KOPT-K1 (cell line): ENCODE measurements at regions not wholly inside any gene's neighbourhood (a gene's known extent, or its start where the extent isn't known, plus 50 kb on each side); places are given as distances from the start of the nearest gene placed in this dataset.

Experiments
- H3K27ac ChIP-seq: fragments of 200-600 bp; sonication (generic); 2 replicates; pipeline ENCODE4 v1.5.1; 2016; ENCODE audit warnings: antibody characterized with exemption, mild to moderate bottlenecking, low read depth, low read length; ENCODE audit not compliant: poor library complexity, severe bottlenecking
- H3K36me3 ChIP-seq: fragments of 200-600 bp; sonication (generic); 2 replicates; pipeline ENCODE4 v1.5.1; 2017; ENCODE audit warnings: antibody characterized with exemption, mild to moderate bottlenecking, low read length, moderate library complexity; ENCODE audit not compliant: insufficient read depth
- H3K9me3 ChIP-seq: fragments of 200-600 bp; sonication (generic); 2 replicates; pipeline ENCODE4 v1.5.1; 2017; ENCODE audit warnings: antibody characterized with exemption, low read length, mild to moderate bottlenecking; ENCODE audit not compliant: insufficient read depth, poor library complexity, severe bottlenecking

DNA sequence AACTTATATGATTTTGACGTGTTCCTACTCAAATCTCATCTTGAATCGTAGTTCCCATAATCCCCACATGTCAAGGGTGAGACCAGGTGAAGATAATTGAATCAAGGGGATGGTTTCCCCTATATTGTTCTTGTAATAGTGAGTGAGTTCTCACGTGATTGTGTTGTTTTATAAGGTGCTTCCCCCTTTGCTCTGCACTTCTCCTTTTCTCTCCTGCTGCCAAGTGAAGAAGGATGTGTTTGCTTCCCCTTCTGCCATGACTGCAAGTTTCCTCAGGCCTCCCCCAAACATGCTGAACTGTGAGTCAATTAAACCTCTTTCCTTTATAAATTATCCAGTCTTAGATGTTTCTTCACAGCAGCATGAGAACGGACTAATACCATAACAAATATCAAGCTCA, 83.2 kb downstream of the MANEA start:
- no peaks in the 10 kb centered on the region for H3K9me3 ChIP-seq
- H3K27ac ChIP-seq, result no peak overlapping the region
- no peaks in the 10 kb centered on the region for H3K36me3 ChIP-seq

DNA sequence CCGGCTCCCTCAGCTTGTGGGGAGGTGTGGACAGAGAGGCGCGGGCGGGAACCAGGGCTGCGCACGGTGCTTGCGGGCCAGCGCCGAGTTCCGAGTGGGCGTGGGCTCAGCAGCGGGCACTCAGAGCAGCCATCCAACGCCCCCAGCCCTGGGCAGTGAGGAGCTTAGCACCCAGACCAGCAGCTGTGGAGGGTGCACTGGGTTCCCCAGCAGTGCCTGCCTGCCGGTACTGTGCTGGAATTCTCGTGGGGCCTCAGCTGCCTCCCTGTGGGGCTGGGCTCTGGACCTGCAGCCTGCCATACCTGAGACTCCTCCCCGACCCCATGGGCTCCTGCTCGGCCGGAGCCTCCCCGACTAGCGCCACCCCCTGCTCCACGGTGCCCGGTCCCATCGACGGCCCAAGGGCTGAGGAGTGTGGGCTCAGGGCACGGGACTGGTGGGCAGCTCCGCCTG, 92.7 kb downstream of the MANEA start:
- Histone ChIP-seq H3K9me3 (no peaks in the 10 kb centered on the region), H3K36me3 (no peaks in the 10 kb centered on the region), H3K27ac (no peak overlapping the region)

DNA sequence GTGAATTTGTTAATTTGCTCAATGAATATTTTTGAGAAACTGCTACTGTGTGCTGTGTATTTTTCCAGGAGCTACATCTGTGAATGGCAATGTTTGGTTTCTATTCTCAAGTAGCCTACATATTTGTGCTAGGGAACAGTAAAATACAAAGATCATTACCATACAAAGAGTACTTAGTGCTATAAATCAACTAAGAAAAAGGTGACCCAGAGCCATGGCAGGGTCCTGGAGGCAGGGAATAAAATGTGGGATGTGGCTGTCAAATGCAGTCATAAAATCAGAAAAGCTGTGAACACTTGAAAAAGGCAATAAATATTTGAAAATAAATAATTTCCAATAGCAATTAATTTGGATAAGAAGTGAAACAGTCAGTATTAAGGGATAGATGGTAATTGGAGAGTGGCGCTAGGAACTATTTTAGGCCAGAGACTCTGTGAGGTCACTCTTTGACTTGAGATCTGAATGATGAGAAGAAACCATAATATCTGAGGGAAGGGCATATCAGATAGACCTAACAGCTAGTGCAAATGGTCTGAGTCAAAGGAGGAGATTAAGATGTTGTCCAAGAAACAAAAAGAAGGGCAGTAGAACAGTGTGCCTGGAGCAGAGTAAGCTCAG, 98.8 kb downstream of the MANEA start:
- Histone ChIP-seq H3K9me3 (no peaks in the 10 kb centered on the region), H3K27ac (no peak overlapping the region), H3K36me3 (no peaks in the 10 kb centered on the region)

- Histone ChIP-seq H3K36me3 (no peaks in the 10 kb centered on the region), H3K27ac (no peak overlapping the region), H3K9me3 (no peaks in the 10 kb centered on the region)
Measured at GRCh38 chr6:95679981-95680380, 102.6 kb downstream of the MANEA start.

DNA sequence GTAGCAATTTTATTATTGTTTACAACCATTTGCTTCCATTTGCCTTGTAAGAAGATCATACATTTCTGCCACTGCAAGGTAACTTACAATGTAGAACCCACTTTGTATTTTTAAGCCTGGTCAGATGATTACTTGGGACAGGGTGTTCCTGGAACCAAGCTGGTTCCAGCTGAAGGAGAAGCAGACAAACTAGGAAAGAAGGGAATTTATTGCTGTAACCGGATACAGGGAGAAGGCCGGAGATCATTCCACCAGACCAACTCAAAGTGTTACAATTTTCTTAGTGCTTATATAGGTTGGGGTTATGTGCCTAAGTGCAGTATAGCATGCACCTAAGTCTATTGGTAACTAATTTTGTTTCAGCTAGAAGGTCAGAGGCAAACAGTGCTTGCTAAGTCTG, 104.4 kb downstream of the MANEA start:
- no peaks in the 10 kb centered on the region for H3K36me3 ChIP-seq
- no peaks in the 10 kb centered on the region for H3K9me3 ChIP-seq
- no peak overlapping the region for H3K27ac ChIP-seq

DNA sequence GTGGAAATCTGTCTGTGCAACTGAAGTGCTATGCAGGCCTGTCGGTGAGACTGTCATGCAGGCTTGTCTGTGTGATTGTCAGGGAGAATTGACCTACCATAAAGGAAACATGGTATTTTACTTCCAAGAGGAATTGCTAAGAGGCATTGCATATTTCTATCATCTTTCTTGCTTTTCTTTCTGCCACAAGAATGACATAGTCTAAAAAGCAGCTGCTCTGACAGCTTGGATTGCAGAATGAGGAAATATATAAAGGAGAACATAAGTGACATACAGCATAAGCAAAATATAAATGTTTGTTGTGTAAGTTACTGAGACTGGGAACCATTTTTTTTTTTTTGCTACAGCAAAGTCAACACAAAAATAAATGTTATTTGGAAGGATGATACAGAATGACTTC, 105.1 kb downstream of the MANEA start:
- Histone ChIP-seq H3K36me3 (no peaks in the 10 kb centered on the region), H3K9me3 (no peaks in the 10 kb centered on the region), H3K27ac (no peak overlapping the region)

DNA sequence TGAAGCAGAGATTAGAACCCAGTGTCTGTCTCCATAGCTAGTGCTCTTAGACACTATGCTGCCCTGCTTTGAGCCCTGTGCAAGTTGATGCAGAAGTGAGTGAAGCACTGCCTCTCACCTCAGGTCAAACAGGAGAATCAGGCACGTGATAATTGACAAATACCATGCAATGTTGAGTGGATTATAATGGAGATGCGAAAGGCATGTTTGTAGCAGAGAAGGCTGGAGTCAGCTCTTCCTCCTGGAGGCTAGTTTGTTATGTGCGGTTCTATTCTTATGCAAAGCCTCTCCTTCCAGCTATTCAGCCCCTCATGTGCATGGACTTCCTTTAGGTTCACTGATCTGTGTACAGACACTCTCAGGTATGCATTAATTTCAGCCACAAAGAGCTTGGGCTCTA, 108.5 kb downstream of the MANEA start:
- peaks cover 5% of the 10 kb centered on the region for H3K9me3 ChIP-seq
- no peak overlapping the region for H3K27ac ChIP-seq
- no peaks in the 10 kb centered on the region for H3K36me3 ChIP-seq

DNA sequence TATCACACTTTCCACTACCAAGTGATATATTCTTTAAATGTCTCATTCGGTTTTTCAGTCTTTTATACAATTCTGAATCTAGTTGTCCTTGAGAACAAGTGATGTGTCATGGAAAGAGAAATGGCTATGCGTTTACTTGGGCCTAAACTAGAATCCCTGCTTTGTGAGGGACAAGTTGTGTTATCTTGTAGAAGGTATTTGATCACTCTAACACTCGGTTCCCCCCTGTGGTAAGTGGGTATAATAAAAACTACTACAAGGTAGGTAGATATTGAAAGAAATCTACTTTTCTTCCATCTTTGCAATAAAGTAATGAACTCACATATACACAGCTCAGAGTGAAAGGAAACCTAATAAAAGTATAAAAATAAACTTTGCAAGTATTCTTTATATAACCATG, 108.9 kb downstream of the MANEA start:
- H3K36me3 ChIP-seq, result no peaks in the 10 kb centered on the region
- no peak overlapping the region for H3K27ac ChIP-seq
- peaks cover 5% of the 10 kb centered on the region for H3K9me3 ChIP-seq

DNA sequence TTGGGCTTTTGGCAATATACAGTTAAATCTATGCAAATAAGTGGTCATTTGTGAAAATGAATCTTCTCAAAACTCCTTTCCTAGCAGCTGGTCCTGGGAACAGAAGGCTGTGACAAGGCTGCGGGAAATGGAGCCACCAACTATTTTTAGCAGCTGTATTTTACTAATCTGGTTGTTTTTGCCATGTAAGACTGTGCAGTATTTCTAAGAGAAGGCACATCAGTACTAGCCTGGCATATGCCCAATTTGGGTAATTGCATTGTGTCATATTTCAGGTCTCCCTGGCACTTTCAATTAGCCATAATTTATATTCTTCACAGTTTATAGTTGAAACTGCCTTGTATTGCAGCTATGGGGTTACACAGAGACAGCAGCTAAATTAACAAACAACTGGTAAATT, 109.6 kb downstream of the MANEA start:
- Histone ChIP-seq H3K36me3 (no peaks in the 10 kb centered on the region), H3K27ac (no peak overlapping the region), H3K9me3 (peaks cover 5% of the 10 kb centered on the region)

- Histone ChIP-seq H3K27ac (no peak overlapping the region), H3K36me3 (no peaks in the 10 kb centered on the region), H3K9me3 (peaks cover 5% of the 10 kb centered on the region)
Measured at GRCh38 chr6:95687839-95688238, 110.5 kb downstream of the MANEA start.

- peaks cover 5% of the 10 kb centered on the region for H3K9me3 ChIP-seq
- H3K27ac ChIP-seq, result peak overlapping the region; percentile 10
- no peaks in the 10 kb centered on the region for H3K36me3 ChIP-seq
Measured at GRCh38 chr6:95690328-95690727, 113.0 kb downstream of the MANEA start.

- no peaks in the 10 kb centered on the region for H3K36me3 ChIP-seq
- peaks cover 5% of the 10 kb centered on the region for H3K9me3 ChIP-seq
- H3K27ac ChIP-seq, result no peak overlapping the region
Measured at GRCh38 chr6:95693108-95693507, 115.8 kb downstream of the MANEA start.

- Histone ChIP-seq H3K27ac (no peak overlapping the region), H3K9me3 (no peaks in the 10 kb centered on the region), H3K36me3 (no peaks in the 10 kb centered on the region)
Measured at GRCh38 chr6:95698271-95698670, 120.9 kb downstream of the MANEA start.

DNA sequence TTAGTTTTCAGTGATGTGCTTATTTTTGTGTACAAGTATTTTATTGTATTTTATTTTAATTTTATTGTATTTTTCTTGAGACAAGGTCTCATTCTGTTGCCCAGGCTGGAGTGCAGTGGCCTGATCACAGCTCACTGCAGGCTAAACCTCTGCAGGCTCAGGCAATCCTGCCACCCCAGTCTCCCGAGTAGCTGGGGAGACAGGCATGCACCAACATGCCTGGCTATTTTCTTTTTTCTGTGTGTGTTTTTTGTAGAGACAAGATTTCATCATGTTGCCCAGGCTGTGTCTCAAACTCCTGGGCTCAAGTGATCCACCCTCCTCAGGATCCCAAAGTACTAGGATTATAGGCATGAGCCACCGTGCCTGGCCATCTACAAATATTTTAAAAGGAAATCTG, 146.3 kb downstream of the MANEA start:
- Histone ChIP-seq H3K36me3 (no peaks in the 10 kb centered on the region), H3K9me3 (no peaks in the 10 kb centered on the region), H3K27ac (no peak overlapping the region)

GRCh38 chr6:95725344-95725743, 148.0 kb downstream of the MANEA start:
- Histone ChIP-seq H3K27ac (no peak overlapping the region), H3K9me3 (no peaks in the 10 kb centered on the region), H3K36me3 (no peaks in the 10 kb centered on the region)

DNA sequence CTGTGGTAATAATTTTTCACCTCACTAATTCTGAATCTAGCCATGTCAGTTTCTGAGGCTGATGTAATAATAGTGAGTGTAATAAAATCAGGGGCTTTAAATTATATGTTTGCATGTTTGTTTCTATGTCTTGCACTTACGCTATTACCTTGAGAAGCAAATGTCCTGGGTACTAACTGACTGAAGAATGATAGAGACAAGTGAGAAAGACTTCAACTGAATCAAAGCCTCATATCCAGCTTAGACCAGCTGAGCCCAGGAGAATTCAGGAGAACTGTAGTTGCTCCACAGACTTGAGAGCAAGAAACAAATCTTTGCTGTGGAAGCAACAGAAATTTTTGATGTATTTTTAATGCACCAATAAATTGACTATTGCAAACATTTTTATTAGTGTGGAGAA, 162.8 kb downstream of the MANEA start:
- H3K36me3 ChIP-seq, result no peaks in the 10 kb centered on the region
- H3K9me3 ChIP-seq, result no peaks in the 10 kb centered on the region
- H3K27ac ChIP-seq, result no peak overlapping the region
